MM.1S (cell line): ENCODE measurements at regions not wholly inside any gene's neighbourhood (a gene's known extent, or its start where the extent isn't known, plus 50 kb on each side); places are given as distances from the start of the nearest gene placed in this dataset.

Experiments used
- DNase-seq: peaks from one replicate; pipeline ENCODE4 v3.0.0-alpha.2; 2015
- H2AFZ ChIP-seq: fragments of 300-600 bp; sonication (generic); 2 replicates; pipeline ENCODE4 v1.6.0; 2016; ENCODE audit warnings: antibody characterized with exemption, low read length
- H3F3A ChIP-seq: fragments of 300-600 bp; sonication (generic); 2 replicates; pipeline ENCODE4 v1.6.1; 2016; ENCODE audit warnings: mild to moderate bottlenecking, antibody characterized with exemption, low read length, moderate library complexity, mixed read lengths; ENCODE audit not compliant: insufficient read depth
- H3K27ac ChIP-seq: fragments of 300-600 bp; sonication (generic); 2 replicates; pipeline ENCODE4 v1.5.1; 2016; ENCODE audit warnings: mild to moderate bottlenecking, low read length
- H3K27me3 ChIP-seq: fragments of 300-600 bp; sonication (generic); replicated peaks from 2 replicates; pipeline ENCODE4 v1.6.0; 2016; ENCODE audit warnings: low read length; ENCODE audit not compliant: insufficient read depth
- H3K36me3 ChIP-seq: fragments of 300-600 bp; sonication (generic); replicated peaks from 2 replicates; pipeline ENCODE4 v1.6.1; 2016; ENCODE audit warnings: mild to moderate bottlenecking, low read length, mixed read lengths; ENCODE audit not compliant: insufficient read depth
- H3K4me1 ChIP-seq: fragments of 300-600 bp; sonication (generic); 2 replicates; pipeline ENCODE4 v1.6.1; 2016; ENCODE audit warnings: low read length, mixed read lengths
- H3K4me2 ChIP-seq: fragments of 300-600 bp; sonication (generic); 2 replicates; pipeline ENCODE4 v1.6.0; 2016; ENCODE audit warnings: low read depth, low read length
- H3K4me3 ChIP-seq: fragments of 300-600 bp; sonication (generic); 2 replicates; pipeline ENCODE4 v1.5.1; 2016; ENCODE audit warnings: low read length, mixed read lengths
- H3K79me2 ChIP-seq: fragments of 300-600 bp; sonication (generic); 2 replicates; pipeline ENCODE4 v1.6.1; 2016; ENCODE audit warnings: mixed run types, low read length, mixed read lengths
- H3K9ac ChIP-seq: fragments of 300-600 bp; sonication (generic); 2 replicates; pipeline ENCODE4 v1.6.1; 2016; ENCODE audit warnings: low read length, mixed read lengths
- H3K9me2 ChIP-seq: fragments of 300-600 bp; sonication (generic); replicated peaks from 2 replicates; pipeline ENCODE4 v1.6.1; 2016; ENCODE audit warnings: mild to moderate bottlenecking, low read length, mixed read lengths; ENCODE audit not compliant: insufficient read depth
- H3K9me3 ChIP-seq: fragments of 300-600 bp; sonication (generic); replicated peaks from 2 replicates; pipeline ENCODE4 v1.6.1; 2016; ENCODE audit warnings: mild to moderate bottlenecking, low read length, mixed read lengths; ENCODE audit not compliant: insufficient read depth
- H4K20me1 ChIP-seq: fragments of 300-600 bp; sonication (generic); 2 replicates; pipeline ENCODE4 v1.6.1; 2016; ENCODE audit warnings: mild to moderate bottlenecking, low read length, moderate library complexity, mixed read lengths; ENCODE audit not compliant: insufficient read depth
- EZH2 ChIP-seq: fragments of 300-600 bp; sonication (generic); optimal IDR thresholded peaks from 2 replicates; pipeline ENCODE3; 2017; ENCODE audit warnings: low read depth, mild to moderate bottlenecking, antibody characterized with exemption, low read length, mixed read lengths
- EZH2phosphoT487 ChIP-seq: fragments of 300-600 bp; sonication (generic); IDR thresholded peaks from 2 replicates; pipeline ENCODE4 v1.6.1; 2018; ENCODE audit warnings: antibody characterized with exemption, low read length
- TF ChIP-seq, protein P1 (sequence below): fragments of 300-600 bp; sonication (generic); IDR thresholded peaks from 2 replicates; pipeline ENCODE4 v1.5.1; 2016; ENCODE audit warnings: antibody characterized with exemption, low read length, mixed read lengths

DNA sequence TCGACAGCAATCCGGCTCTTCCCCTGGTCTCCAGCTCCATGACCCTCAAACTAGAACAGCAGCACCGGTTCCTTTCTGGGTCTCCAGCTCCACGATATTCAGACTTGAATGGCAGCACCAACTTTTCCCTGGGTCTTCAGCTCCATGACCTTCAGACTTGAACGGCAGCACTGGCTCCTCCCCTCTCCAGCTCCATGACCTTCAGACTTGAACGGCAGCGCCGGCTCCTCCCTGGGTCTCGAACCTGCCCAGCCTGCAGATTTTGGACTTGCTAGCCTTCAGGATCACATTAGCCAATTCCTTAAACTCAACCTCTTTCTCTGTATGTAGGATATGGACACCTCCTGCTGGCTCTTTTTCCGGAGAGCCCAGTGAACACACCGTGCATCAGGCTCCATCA, 350.9 kb downstream of the PREX1 start:
- H3K79me2 ChIP-seq = no peaks in the 10 kb centered on the region
- no peak for DNase-seq
- H3K9ac ChIP-seq = no peak overlapping the region
- no peaks in the 10 kb centered on the region for H3K9me3 ChIP-seq
- H3K27me3 ChIP-seq = peaks cover 37% of the 10 kb centered on the region
- no peak overlapping the region for H2AFZ ChIP-seq
- H3K4me2 ChIP-seq = no peak overlapping the region
- no peaks in the 10 kb centered on the region for H3K9me2 ChIP-seq
- TF ChIP-seq, protein P1, sequence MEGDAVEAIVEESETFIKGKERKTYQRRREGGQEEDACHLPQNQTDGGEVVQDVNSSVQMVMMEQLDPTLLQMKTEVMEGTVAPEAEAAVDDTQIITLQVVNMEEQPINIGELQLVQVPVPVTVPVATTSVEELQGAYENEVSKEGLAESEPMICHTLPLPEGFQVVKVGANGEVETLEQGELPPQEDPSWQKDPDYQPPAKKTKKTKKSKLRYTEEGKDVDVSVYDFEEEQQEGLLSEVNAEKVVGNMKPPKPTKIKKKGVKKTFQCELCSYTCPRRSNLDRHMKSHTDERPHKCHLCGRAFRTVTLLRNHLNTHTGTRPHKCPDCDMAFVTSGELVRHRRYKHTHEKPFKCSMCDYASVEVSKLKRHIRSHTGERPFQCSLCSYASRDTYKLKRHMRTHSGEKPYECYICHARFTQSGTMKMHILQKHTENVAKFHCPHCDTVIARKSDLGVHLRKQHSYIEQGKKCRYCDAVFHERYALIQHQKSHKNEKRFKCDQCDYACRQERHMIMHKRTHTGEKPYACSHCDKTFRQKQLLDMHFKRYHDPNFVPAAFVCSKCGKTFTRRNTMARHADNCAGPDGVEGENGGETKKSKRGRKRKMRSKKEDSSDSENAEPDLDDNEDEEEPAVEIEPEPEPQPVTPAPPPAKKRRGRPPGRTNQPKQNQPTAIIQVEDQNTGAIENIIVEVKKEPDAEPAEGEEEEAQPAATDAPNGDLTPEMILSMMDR = no peak
- no peaks in the 10 kb centered on the region for H4K20me1 ChIP-seq
- no peaks in the 10 kb centered on the region for H3K36me3 ChIP-seq
- no peak overlapping the region for H3K4me3 ChIP-seq
- no peaks in the 10 kb centered on the region for H3F3A ChIP-seq
- H3K4me1 ChIP-seq = no peaks in the 10 kb centered on the region
- no peak overlapping the region for H3K27ac ChIP-seq

GRCh38 chr20:48474022-48474421, 353.8 kb downstream of the PREX1 start:
- no peak overlapping the region for H3K4me2 ChIP-seq
- H3K9ac ChIP-seq = no peak overlapping the region
- no peaks in the 10 kb centered on the region for H3K79me2 ChIP-seq
- H3K4me1 ChIP-seq = no peaks in the 10 kb centered on the region
- no peaks in the 10 kb centered on the region for H3F3A ChIP-seq
- DNase-seq = no peak
- no peak overlapping the region for H3K27ac ChIP-seq
- H3K36me3 ChIP-seq = no peaks in the 10 kb centered on the region
- H3K27me3 ChIP-seq = peaks cover 37% of the 10 kb centered on the region
- no peak overlapping the region for H2AFZ ChIP-seq
- H3K9me3 ChIP-seq = no peaks in the 10 kb centered on the region
- no peaks in the 10 kb centered on the region for H4K20me1 ChIP-seq
- no peak overlapping the region for H3K4me3 ChIP-seq
- TF ChIP-seq, protein P1 = no peak
- no peak for TF ChIP-seq EZH2phosphoT487
- TF ChIP-seq EZH2 = no peak
- H3K9me2 ChIP-seq = no peaks in the 10 kb centered on the region

DNA sequence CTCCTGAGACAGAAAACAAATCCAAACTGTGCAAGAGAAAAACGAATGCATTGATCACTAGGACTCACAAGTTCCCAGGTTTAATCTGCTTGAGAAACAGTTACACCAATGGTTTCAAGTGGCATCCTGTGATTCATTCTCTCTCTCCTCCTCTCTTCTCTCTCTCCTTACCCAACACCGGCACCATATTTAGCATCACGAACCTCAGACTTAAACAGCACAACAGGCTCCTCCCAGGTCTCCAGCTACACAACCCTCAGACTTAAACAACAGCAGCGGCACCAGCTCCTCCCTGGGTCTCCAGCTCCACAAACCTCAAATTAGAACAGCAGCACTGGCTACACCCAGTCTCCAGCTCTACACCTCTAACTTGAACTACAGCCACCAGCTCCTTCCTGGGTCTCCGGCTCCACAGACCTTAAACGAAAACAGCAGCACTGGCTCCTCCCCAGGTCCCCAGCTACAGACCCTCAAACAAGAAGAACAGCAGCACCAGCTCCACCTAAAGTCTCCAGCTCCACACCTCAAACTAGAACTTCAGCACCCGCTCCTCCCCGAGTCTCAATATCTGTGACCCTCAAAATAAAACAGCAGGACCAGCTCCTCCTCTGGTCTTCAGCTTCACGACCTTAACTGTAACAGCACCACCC, 355.9 kb downstream of the PREX1 start:
- H3K36me3 ChIP-seq = no peaks in the 10 kb centered on the region
- no peaks in the 10 kb centered on the region for H3F3A ChIP-seq
- H3K4me1 ChIP-seq = no peaks in the 10 kb centered on the region
- H3K9ac ChIP-seq = no peak overlapping the region
- H3K27me3 ChIP-seq = peaks cover 37% of the 10 kb centered on the region
- TF ChIP-seq EZH2 (no peak), EZH2phosphoT487 (no peak)
- no peak overlapping the region for H3K27ac ChIP-seq
- no peak overlapping the region for H3K4me2 ChIP-seq
- no peak overlapping the region for H2AFZ ChIP-seq
- no peak for DNase-seq
- no peaks in the 10 kb centered on the region for H3K79me2 ChIP-seq
- H4K20me1 ChIP-seq = no peaks in the 10 kb centered on the region
- H3K9me2 ChIP-seq = no peaks in the 10 kb centered on the region
- H3K9me3 ChIP-seq = no peaks in the 10 kb centered on the region
- H3K4me3 ChIP-seq = no peak overlapping the region

- Histone ChIP-seq H3K4me1 (no peaks in the 10 kb centered on the region), H3F3A (no peaks in the 10 kb centered on the region), H4K20me1 (no peaks in the 10 kb centered on the region), H2AFZ (no peak overlapping the region), H3K9me3 (no peaks in the 10 kb centered on the region), H3K4me3 (no peak overlapping the region), H3K27me3 (peaks cover 37% of the 10 kb centered on the region), H3K79me2 (no peaks in the 10 kb centered on the region), H3K36me3 (no peaks in the 10 kb centered on the region), H3K9ac (no peak overlapping the region), H3K4me2 (no peak overlapping the region), H3K27ac (no peak overlapping the region), H3K9me2 (no peaks in the 10 kb centered on the region)
- no peak for TF ChIP-seq EZH2phosphoT487
- TF ChIP-seq, protein P1 = no peak
- TF ChIP-seq EZH2 = no peak
- no peak for DNase-seq
Measured at GRCh38 chr20:48471176-48471575, 356.6 kb downstream of the PREX1 start.
